SK-N-SH (cell line): ENCODE measurements at regions not wholly inside any gene's neighbourhood (a gene's known extent, or its start where the extent isn't known, plus 50 kb on each side); places are given as distances from the start of the nearest gene placed in this dataset.

Source experiments
- CTCF ChIA-PET: fragments of 300-600, 350-600 bp; formaldehyde crosslinking; extraction: SDS; loops from one replicate; lab custom pipeline; 2021; lab: Yijun Ruan, JAX
- POLR2A ChIA-PET: fragments of 350-600 bp; sonication (Branson Sonifier 250); formaldehyde crosslinking; extraction: SDS; loops from one replicate; lab custom pipeline; 2020; ENCODE audit warnings: antibody characterized with exemption, inconsistent platforms; lab: Yijun Ruan, JAX
- DNase-seq: peaks from one replicate; pipeline ENCODE4 v3.0.0; 2012
- H2AFZ ChIP-seq: fragments of 200-600 bp; sonication (generic); 2 replicates; pipeline ENCODE4 v1.8.1; 2016; ENCODE audit warnings: antibody characterized with exemption, mild to moderate bottlenecking, low read depth
- H3F3A ChIP-seq: fragments of 200-600 bp; sonication (generic); replicated peaks from 2 replicates; pipeline ENCODE3; 2016; ENCODE audit warnings: antibody characterized with exemption, mild to moderate bottlenecking; ENCODE audit not compliant: insufficient read depth
- H3K27ac ChIP-seq, 2 experiments: fragments of 200-500 bp in 1 of 2; fragments of 200-600 bp in 1 of 2; sonication (Bioruptor generic) in 1 of 2; sonication (generic), shearing (Covaris generic) in 1 of 2; 2 replicates each; pipeline versions ENCODE4 v1.5.1 to v1.6.1; 2014 to 2016; ENCODE audit warnings: low read depth in 2 of 2, inconsistent platforms in 1 of 2, low read length in 1 of 2, mild to moderate bottlenecking in 1 of 2, mixed read lengths in 1 of 2
- H3K27me3 ChIP-seq: fragments of 200-600 bp; sonication (generic), shearing (Covaris generic); 2 replicates; pipeline ENCODE4 v1.6.1; 2016; ENCODE audit warnings: mixed run types; ENCODE audit not compliant: insufficient read depth
- H3K36me3 ChIP-seq, 2 experiments: fragments of 200-500 bp in 1 of 2; fragments of 200-600 bp in 1 of 2; sonication (Bioruptor generic) in 1 of 2; sonication (generic) in 1 of 2; replicated peaks in 1 of 2; 2 replicates each; pipeline versions ENCODE3 to v1.5.1; 2014 to 2016; ENCODE audit warnings: low read length in 1 of 2, mild to moderate bottlenecking in 1 of 2; ENCODE audit not compliant: insufficient read depth in 2 of 2, control insufficient read depth in 1 of 2
- H3K4me1 ChIP-seq, 2 experiments: fragments of 200-500 bp in 1 of 2; fragments of 200-600 bp in 1 of 2; sonication (Bioruptor generic) in 1 of 2; sonication (generic), shearing (Covaris generic) in 1 of 2; 2 replicates each; pipeline versions ENCODE4 v1.5.1 to v1.6.1; 2014 to 2016; ENCODE audit warnings: low read depth in 1 of 2, low read length in 1 of 2, mixed run types in 1 of 2; ENCODE audit not compliant: insufficient read depth in 2 of 2, control insufficient read depth in 1 of 2
- H3K4me2 ChIP-seq: fragments of 200-600 bp; sonication (generic), shearing (Covaris generic); 2 replicates; pipeline ENCODE4 v1.6.1; 2017; ENCODE audit warnings: mixed run types
- H3K4me3 ChIP-seq, 2 experiments: fragments of 200-500 bp in 1 of 2; fragments of 200-600 bp in 1 of 2; sonication (Bioruptor generic) in 1 of 2; sonication (generic), shearing (Covaris generic) in 1 of 2; 2 replicates each; pipeline versions ENCODE4 v1.5.1 to v1.8.1; 2014 to 2016; ENCODE audit warnings: low read depth in 2 of 2, inconsistent platforms in 1 of 2, low read length in 1 of 2, mild to moderate bottlenecking in 1 of 2, mixed read lengths in 1 of 2, moderate library complexity in 1 of 2
- H3K79me2 ChIP-seq: fragments of 200-600 bp; sonication (generic); 2 replicates; pipeline ENCODE4 v1.8.1; 2017; ENCODE audit warnings: mild to moderate bottlenecking; ENCODE audit not compliant: insufficient read depth
- H3K9ac ChIP-seq: fragments of 200-600 bp; sonication (generic); 2 replicates; pipeline ENCODE4 v1.6.1; 2017; ENCODE audit warnings: mixed run types
- H3K9me2 ChIP-seq: fragments of 200-600 bp; sonication (generic); 2 replicates; pipeline ENCODE4 v1.6.1; 2017; ENCODE audit warnings: mixed run types
- H3K9me3 ChIP-seq: fragments of 200-600 bp; sonication (generic); 2 replicates; pipeline ENCODE4 v1.6.1; 2017; ENCODE audit warnings: mixed run types, mild to moderate bottlenecking, moderate library complexity
- H4K20me1 ChIP-seq: fragments of 200-600 bp; sonication (generic); 2 replicates; pipeline ENCODE4 v1.6.1; 2017; ENCODE audit warnings: mild to moderate bottlenecking, mixed run types; ENCODE audit not compliant: insufficient read depth
- ELF1 ChIP-seq: IDR thresholded peaks from 2 replicates; pipeline ENCODE4 v1.4.0; 2012
- FOSL2 ChIP-seq: IDR thresholded peaks from 2 replicates; pipeline ENCODE4 v1.4.0; 2012; ENCODE audit warnings: low read depth, mild to moderate bottlenecking, moderate library complexity, borderline replicate concordance
- FOXJ3 ChIP-seq: sonication (generic); formaldehyde crosslinking; IDR thresholded peaks from 2 replicates; pipeline ENCODE4 v1.5.1; 2020; ENCODE audit warnings: mild to moderate bottlenecking, missing genetic modification reagents
- FOXM1 ChIP-seq: IDR thresholded peaks from 2 replicates; pipeline ENCODE4 v1.4.0; 2012; ENCODE audit warnings: low read depth, mild to moderate bottlenecking
- GABPA ChIP-seq: IDR thresholded peaks from 2 replicates; pipeline ENCODE4 v1.4.0; 2012; ENCODE audit warnings: low read depth, mild to moderate bottlenecking
- GATA2 ChIP-seq: sonication (generic); formaldehyde crosslinking; IDR thresholded peaks from 2 replicates; pipeline ENCODE4 v1.5.0; 2020; ENCODE audit warnings: mild to moderate bottlenecking, missing genetic modification reagents
- JUND ChIP-seq: IDR thresholded peaks from 2 replicates; pipeline ENCODE4 v1.4.0; 2012
- MXI1 ChIP-seq: IDR thresholded peaks from 2 replicates; pipeline ENCODE4 v1.6.1; 2012; ENCODE audit warnings: mild to moderate bottlenecking, low read depth, low read length, improper control_type of control experiment
- RFX5 ChIP-seq: IDR thresholded peaks from 2 replicates; pipeline ENCODE4 v1.6.1; 2012; ENCODE audit warnings: mild to moderate bottlenecking, improper control_type of control experiment, low read length
- RXRA ChIP-seq: IDR thresholded peaks from 2 replicates; pipeline ENCODE4 v1.4.0; 2012; ENCODE audit warnings: low read depth, mild to moderate bottlenecking, borderline replicate concordance
- TAF1 ChIP-seq: IDR thresholded peaks from 2 replicates; pipeline ENCODE4 v1.6.1; 2012; ENCODE audit warnings: low read depth, mild to moderate bottlenecking, low read length, moderate library complexity, borderline replicate concordance
- whole genome bisulfite sequencing: methylation state at CpG from one replicate; pipeline ENCODE4 v1.1.6; 2017; ENCODE audit warnings: low lambda C conversion rate; 5-methylcytosine and 5-hydroxymethylcytosine counted together
- TF ChIP-seq, protein P1 (sequence below): IDR thresholded peaks from 2 replicates; pipeline ENCODE4 v1.4.0; 2012; ENCODE audit warnings: low read depth
- TF ChIP-seq, protein P2 (sequence below): fragments of 150-350 bp; IDR thresholded peaks from 2 replicates; pipeline ENCODE4 v1.6.1; 2016; ENCODE audit warnings: mild to moderate bottlenecking, low read depth, low read length
- TF ChIP-seq, protein P3 (sequence below): fragments of 200-600 bp; sonication (generic); IDR thresholded peaks from 2 replicates; pipeline ENCODE4 v1.6.1; 2017; ENCODE audit warnings: antibody characterized with exemption, mild to moderate bottlenecking, moderate library complexity
- TF ChIP-seq, protein P4 (sequence below): IDR thresholded peaks from 2 replicates; pipeline ENCODE4 v1.4.0; 2012; ENCODE audit warnings: low read depth, borderline replicate concordance

DNA sequence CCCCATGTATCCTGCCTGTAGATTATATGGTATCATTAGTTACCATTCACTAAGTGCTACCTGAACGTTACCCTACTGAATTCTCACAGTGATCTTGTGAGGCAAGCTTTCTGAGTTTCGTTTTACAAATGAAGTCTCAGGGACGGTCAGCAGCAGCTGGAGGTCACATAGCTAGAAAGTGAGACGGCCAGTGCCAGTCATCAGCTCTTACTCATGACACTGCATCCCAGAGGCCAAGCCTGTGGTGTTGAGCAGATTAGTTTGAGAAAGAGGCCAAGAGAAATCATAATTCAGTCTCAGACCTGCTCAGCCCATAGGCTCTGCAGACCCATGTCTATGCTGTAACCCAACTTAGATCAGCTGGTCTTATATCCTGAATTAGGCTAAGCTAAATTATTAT lies 95.7 kb upstream of the EGFLAM start:
- CTCF ChIA-PET, result interaction anchor here (1.9 kb wide), 1 partner anchor 30 kb away, joined by 12 read pairs; no protein-coding TSS in a partner anchor
- no peak overlapping the region for H3K27ac ChIP-seq

DNA sequence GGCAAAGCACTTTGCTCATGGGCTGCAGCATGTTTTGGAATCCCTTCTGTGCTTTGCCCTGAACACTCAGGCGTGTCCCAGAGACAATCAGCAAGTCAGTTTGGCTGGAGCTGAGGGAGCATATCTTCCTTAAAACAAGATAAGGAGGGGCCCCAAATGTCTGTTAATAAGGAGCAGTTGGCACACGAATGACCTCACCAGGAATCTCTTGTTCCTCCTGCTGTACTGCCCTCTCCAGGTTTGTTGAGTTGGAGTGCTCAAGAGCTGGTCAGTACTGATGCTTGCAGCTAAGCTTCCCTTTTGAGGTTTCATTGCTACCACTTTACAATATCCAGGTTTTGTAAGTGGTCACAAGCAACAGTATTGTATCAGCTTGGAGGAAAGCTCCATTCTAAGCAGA lies 101.3 kb upstream of the EGFLAM start:
- H3K36me3 ChIP-seq, result no peaks in the 10 kb centered on the region
- no peak overlapping the region for H3K4me2 ChIP-seq
- H3K4me3 ChIP-seq, result no peak overlapping the region
- ChIA-PET POLR2A (no interaction called here), CTCF (no interaction called here)
- peaks cover 7% of the 10 kb centered on the region; the same call in 1 of the 2 replicates for H3K27me3 ChIP-seq
- no peak overlapping the region for H2AFZ ChIP-seq
- no peaks in the 10 kb centered on the region for H3K9me2 ChIP-seq
- no peak for DNase-seq
- no peaks in the 10 kb centered on the region for H3K9me3 ChIP-seq
- no peak overlapping the region for H3K27ac ChIP-seq
- no peaks in the 10 kb centered on the region for H3K4me1 ChIP-seq
- WGBS, result 0% methylated on average over 2 of the region's 2 CpGs
- no peaks in the 10 kb centered on the region for H4K20me1 ChIP-seq
- no peaks in the 10 kb centered on the region for H3F3A ChIP-seq
- TF ChIP-seq GATA2 (no peak), TAF1 (no peak), RXRA (no peak), FOXM1 (no peak), JUND (no peak), FOSL2 (no peak), RFX5 (no peak)
- TF ChIP-seq, protein P1, sequence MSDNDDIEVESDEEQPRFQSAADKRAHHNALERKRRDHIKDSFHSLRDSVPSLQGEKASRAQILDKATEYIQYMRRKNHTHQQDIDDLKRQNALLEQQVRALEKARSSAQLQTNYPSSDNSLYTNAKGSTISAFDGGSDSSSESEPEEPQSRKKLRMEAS, result no peak
- TF ChIP-seq, protein P2, sequence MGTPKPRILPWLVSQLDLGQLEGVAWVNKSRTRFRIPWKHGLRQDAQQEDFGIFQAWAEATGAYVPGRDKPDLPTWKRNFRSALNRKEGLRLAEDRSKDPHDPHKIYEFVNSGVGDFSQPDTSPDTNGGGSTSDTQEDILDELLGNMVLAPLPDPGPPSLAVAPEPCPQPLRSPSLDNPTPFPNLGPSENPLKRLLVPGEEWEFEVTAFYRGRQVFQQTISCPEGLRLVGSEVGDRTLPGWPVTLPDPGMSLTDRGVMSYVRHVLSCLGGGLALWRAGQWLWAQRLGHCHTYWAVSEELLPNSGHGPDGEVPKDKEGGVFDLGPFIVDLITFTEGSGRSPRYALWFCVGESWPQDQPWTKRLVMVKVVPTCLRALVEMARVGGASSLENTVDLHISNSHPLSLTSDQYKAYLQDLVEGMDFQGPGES, result no peak
- no peaks in the 10 kb centered on the region for H3K79me2 ChIP-seq
- H3K9ac ChIP-seq, result no peak overlapping the region

More for the DNA sequence above, 95.7 kb upstream of the EGFLAM start:
- H2AFZ ChIP-seq, result no peak overlapping the region
- H3K27me3 ChIP-seq, result peaks cover 47% of the 10 kb centered on the region
- H3K4me1 ChIP-seq, result no peaks in the 10 kb centered on the region
- TF ChIP-seq ELF1, result no peak
- TF ChIP-seq, protein P3, sequence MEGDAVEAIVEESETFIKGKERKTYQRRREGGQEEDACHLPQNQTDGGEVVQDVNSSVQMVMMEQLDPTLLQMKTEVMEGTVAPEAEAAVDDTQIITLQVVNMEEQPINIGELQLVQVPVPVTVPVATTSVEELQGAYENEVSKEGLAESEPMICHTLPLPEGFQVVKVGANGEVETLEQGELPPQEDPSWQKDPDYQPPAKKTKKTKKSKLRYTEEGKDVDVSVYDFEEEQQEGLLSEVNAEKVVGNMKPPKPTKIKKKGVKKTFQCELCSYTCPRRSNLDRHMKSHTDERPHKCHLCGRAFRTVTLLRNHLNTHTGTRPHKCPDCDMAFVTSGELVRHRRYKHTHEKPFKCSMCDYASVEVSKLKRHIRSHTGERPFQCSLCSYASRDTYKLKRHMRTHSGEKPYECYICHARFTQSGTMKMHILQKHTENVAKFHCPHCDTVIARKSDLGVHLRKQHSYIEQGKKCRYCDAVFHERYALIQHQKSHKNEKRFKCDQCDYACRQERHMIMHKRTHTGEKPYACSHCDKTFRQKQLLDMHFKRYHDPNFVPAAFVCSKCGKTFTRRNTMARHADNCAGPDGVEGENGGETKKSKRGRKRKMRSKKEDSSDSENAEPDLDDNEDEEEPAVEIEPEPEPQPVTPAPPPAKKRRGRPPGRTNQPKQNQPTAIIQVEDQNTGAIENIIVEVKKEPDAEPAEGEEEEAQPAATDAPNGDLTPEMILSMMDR, result no peak
- no peak for TF ChIP-seq GABPA
- no peak for TF ChIP-seq MXI1
- no peak for TF ChIP-seq FOXJ3 (CRISPR knock-in tag)
- TF ChIP-seq, protein P4, sequence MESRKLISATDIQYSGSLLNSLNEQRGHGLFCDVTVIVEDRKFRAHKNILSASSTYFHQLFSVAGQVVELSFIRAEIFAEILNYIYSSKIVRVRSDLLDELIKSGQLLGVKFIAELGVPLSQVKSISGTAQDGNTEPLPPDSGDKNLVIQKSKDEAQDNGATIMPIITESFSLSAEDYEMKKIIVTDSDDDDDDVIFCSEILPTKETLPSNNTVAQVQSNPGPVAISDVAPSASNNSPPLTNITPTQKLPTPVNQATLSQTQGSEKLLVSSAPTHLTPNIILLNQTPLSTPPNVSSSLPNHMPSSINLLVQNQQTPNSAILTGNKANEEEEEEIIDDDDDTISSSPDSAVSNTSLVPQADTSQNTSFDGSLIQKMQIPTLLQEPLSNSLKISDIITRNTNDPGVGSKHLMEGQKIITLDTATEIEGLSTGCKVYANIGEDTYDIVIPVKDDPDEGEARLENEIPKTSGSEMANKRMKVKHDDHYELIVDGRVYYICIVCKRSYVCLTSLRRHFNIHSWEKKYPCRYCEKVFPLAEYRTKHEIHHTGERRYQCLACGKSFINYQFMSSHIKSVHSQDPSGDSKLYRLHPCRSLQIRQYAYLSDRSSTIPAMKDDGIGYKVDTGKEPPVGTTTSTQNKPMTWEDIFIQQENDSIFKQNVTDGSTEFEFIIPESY, result no peak
- no peaks in the 10 kb centered on the region for H3F3A ChIP-seq
- no peaks in the 10 kb centered on the region for H4K20me1 ChIP-seq
- no peak overlapping the region for H3K9ac ChIP-seq
- no peaks in the 10 kb centered on the region for H3K9me3 ChIP-seq
- DNase-seq, result no peak
- POLR2A ChIA-PET, result no interaction called here
- H3K79me2 ChIP-seq, result no peaks in the 10 kb centered on the region
- no peaks in the 10 kb centered on the region for H3K36me3 ChIP-seq
- no peak overlapping the region for H3K4me2 ChIP-seq
- 5% methylated on average over 4 of the region's 4 CpGs for WGBS
- H3K4me3 ChIP-seq, result no peak overlapping the region; a peak in 1 of 4 replicates
- H3K9me2 ChIP-seq, result no peaks in the 10 kb centered on the region
